ENCODE measurements at regions not wholly inside any gene's neighbourhood (a gene's known extent, or its start where the extent isn't known, plus 50 kb on each side); places are given as distances from the start of the nearest gene placed in this dataset.
"Not testable (repeated sequence)": the region's sequence is repeated elsewhere in the genome, so short reads cannot be mapped to it uniquely, and the experiment has no call there.

DNA sequence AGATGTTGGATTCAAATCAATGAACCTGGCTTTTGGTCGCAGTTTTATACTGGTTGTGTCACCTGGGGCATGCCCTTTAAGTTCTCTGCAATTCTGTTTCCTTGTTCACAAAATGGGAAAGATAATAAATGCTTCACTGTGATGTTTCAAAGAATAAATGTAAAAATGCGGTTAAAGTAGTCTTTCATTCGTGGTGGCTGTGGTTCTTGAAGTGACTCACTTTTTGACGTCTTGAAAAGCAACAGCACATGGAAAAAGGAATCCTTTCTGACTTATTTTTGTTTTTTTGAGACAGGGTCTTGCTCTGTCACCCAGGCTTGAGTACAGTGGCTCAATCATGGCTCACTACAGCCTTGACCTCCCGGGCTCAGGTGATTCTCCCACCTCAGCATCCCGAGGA lies 88.4 kb upstream of the SLIT3 start:
- TF ChIP-seq, protein P1, sequence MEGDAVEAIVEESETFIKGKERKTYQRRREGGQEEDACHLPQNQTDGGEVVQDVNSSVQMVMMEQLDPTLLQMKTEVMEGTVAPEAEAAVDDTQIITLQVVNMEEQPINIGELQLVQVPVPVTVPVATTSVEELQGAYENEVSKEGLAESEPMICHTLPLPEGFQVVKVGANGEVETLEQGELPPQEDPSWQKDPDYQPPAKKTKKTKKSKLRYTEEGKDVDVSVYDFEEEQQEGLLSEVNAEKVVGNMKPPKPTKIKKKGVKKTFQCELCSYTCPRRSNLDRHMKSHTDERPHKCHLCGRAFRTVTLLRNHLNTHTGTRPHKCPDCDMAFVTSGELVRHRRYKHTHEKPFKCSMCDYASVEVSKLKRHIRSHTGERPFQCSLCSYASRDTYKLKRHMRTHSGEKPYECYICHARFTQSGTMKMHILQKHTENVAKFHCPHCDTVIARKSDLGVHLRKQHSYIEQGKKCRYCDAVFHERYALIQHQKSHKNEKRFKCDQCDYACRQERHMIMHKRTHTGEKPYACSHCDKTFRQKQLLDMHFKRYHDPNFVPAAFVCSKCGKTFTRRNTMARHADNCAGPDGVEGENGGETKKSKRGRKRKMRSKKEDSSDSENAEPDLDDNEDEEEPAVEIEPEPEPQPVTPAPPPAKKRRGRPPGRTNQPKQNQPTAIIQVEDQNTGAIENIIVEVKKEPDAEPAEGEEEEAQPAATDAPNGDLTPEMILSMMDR (IDR thresholded peaks at IDR 0.05; ENCODE audit: low read depth, low read length): no peak
- in situ Hi-C loops (cut with HindIII; ENCODE audit: low sequenced_read_pairs): no loop called here
- H3K4me3 ChIP-seq (ENCODE audit: low read depth, low read length): no peak overlapping the region
- no peak for DNase-seq (ENCODE audit: low read depth, low spot score)

DNA sequence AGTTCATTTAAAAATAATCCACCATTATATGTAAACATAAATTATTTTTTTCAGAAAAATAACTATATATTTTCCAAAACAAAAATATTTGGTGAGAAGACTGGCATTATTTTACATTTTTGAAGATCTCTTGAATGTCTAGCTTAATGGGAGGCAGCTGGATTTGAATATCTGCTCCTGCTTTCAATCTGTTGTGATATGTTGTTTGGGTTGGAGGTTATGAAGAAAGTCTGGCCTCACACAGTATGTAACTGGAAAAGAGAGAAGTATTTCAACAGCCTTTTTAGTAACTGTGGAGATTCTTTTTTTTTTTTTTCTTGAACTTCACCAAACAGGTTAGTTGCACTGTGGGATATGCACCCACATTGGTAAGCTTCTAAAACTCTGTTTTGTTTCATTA lies 84.7 kb upstream of the SLIT3 start:
- in situ Hi-C loops (cut with HindIII; ENCODE audit: low sequenced_read_pairs): no loop called here
- H3K4me3 ChIP-seq (ENCODE audit: low read depth, low read length): no peak overlapping the region
- DNase-seq (ENCODE audit: low read depth, low spot score): no peak

DNA sequence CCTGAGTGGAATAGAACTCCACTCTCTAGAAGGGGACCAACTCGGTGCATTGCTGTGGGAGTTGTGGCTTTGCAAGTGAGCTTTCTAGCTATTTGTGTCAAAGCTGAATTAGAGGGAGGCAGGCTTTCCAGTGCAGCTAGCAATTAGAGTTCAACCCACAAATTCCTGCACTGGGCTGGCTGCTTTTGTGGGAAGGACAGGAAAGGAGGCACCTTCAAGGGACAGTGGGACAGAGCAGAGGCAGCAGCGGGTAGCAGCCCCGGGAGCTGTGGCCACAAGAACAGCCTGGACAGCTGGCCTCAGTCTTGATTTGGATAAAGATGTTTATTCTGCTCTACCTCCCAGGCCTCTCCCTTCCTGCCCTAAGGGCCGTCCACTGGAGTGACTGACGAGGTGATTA lies 83.7 kb upstream of the SLIT3 start:
- H3K4me3 ChIP-seq (ENCODE audit: low read depth, low read length): no peak overlapping the region
- in situ Hi-C loops (cut with HindIII; ENCODE audit: low sequenced_read_pairs): no loop called here
- TF ChIP-seq, protein P1 (IDR thresholded peaks at IDR 0.05; ENCODE audit: low read depth, low read length): no peak
- peak; percentile 4 for DNase-seq (ENCODE audit: low read depth, low spot score)

More for the DNA sequence above, 84.7 kb upstream of the SLIT3 start:
- TF ChIP-seq, protein P1 (IDR thresholded peaks at IDR 0.05; ENCODE audit: low read depth, low read length): no peak

DNA sequence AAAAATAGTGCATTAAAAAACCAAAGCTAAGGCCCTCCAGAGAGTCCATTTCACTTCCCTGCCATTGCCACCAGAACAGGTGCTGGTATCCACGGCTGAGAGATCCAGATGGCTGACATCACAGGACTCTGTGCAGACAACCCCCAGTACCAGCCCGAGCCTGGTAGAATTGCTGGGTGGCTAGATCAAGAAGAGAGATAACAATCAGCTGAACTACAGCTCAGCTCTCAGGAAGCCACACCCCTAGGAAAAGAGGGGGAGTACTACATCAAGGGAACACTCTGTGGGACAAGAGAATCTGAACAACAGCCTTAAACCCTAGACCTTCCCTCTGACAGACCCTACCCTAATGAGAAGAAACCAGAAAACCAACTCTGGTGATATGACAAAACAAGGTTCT lies 73.8 kb upstream of the SLIT3 start:
- TF ChIP-seq, protein P1 (IDR thresholded peaks at IDR 0.05; ENCODE audit: low read depth, low read length): no peak
- no peak for DNase-seq (ENCODE audit: low read depth, low spot score)
- H3K4me3 ChIP-seq (ENCODE audit: low read depth, low read length): no peak overlapping the region
- in situ Hi-C loops (cut with HindIII; ENCODE audit: low sequenced_read_pairs): no loop called here

DNA sequence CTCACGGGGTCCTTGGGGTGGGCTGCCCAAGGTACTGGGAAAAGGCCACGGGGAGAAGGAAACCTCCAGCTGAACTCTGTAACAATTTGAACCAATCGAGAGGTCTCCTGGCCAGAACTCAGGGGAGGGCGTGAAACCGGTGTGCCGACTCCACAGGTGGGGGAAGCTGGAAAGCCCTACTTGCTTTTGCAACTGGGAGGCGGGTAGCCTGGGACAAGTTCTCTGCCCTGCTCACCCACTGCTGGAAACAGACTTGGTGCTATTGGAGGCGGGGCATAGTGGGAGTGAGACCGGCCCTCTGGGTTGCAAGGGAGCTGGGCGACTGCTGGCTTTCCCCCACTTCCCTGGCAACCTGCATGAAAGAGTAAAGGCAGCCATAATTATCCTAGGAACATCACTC lies 73.2 kb upstream of the SLIT3 start:
- TF ChIP-seq, protein P1 (IDR thresholded peaks at IDR 0.05; ENCODE audit: low read depth, low read length): no peak
- DNase-seq (ENCODE audit: low read depth, low spot score): no peak
- in situ Hi-C loops (cut with HindIII; ENCODE audit: low sequenced_read_pairs): no loop called here
- no peak overlapping the region for H3K4me3 ChIP-seq (ENCODE audit: low read depth, low read length)

DNA sequence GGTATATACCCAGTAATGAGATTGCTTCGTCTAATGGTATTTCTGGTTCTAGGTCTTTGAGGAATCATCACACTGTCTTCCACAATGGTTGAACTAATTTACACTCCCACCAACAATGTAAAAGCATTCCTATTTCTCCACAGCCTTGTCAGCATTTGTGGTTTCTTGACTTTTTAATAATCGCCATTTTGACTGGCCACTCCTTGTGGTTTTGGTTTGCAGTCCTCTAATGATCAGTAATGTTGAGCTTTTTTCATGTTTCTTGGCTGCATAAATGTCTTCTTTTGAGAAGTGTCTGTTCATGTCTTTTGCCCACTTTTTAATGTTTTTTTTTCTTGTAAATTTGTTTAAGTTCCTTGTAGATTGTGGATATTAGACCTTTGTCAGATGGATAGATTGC lies 70.9 kb upstream of the SLIT3 start:
- in situ Hi-C loops (cut with HindIII; ENCODE audit: low sequenced_read_pairs); H3K4me3 ChIP-seq (ENCODE audit: low read depth, low read length); DNase-seq (ENCODE audit: low read depth, low spot score): not testable (repeated sequence)

DNA sequence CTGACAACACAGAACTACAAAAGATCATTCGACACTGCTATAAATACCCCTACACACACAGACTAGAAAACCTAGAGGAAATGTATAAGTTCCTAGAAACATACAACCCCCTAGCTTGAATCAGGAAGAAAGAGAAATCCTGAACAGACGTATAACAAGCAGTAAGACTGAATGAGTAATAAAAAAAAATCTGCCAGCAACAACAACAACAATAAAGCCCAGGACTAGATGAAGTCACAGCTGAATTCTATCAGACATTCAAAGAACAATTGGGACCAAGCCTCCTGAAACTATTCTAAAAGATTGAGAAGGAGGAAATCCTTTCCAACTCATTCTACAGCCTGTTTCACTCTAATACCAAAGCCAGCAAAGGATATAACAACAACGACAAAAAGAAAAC lies 68.2 kb upstream of the SLIT3 start:
- DNase-seq (ENCODE audit: low read depth, low spot score): no peak
- no peak overlapping the region for H3K4me3 ChIP-seq (ENCODE audit: low read depth, low read length)
- in situ Hi-C loops (cut with HindIII; ENCODE audit: low sequenced_read_pairs): no loop called here
- TF ChIP-seq, protein P1 (IDR thresholded peaks at IDR 0.05; ENCODE audit: low read depth, low read length): no peak
